ENCODE measurements at regions not wholly inside any gene's neighbourhood (a gene's known extent, or its start where the extent isn't known, plus 50 kb on each side); places are given as distances from the start of the nearest gene placed in this dataset.

DNA sequence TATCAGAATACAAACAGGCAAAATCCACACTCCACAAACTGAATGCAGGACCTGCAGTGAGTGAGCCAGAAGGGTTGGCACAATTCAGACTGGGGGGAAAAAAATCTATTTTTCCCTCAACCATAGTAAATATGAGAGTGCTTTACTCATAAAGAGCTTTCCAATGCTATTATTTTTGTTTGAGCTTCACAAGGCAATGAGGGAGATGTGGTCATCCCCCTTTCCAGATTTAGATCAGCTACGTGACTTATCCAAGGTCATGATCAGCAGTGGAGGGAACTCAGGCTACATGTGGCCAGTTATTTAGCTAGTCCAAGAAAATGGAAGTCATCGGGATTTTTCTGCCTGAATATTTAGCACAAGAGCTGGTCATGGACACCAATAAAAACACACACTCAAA, 120.4 kb upstream of the KLF7 start:
- Histone ChIP-seq H3K27ac (no peak overlapping the region), H3K4me1 (peaks cover 27 to 40% (median 33%) of the 10 kb centered on the region in 10 experiments; a peak in 19 of 20 replicates), H3K27me3 (no peaks in the 10 kb centered on the region), H4K20me1 (no peaks in the 10 kb centered on the region), H3K9ac (no peak overlapping the region), H3K4me2 (peak overlapping the region in 6 of 11 experiments; percentile 0 to 68 (median 60); a peak in 6 of 22 replicates), H3K36me3 (no peaks in the 10 kb centered on the region), H3K9me3 (replicated peaks in 1 of 11) (no peaks in the 10 kb centered on the region), H3K4me3 (no peak overlapping the region)
- no peak for TF ChIP-seq Cebpa-rat (IDR thresholded peaks at IDR 0.05)

DNA sequence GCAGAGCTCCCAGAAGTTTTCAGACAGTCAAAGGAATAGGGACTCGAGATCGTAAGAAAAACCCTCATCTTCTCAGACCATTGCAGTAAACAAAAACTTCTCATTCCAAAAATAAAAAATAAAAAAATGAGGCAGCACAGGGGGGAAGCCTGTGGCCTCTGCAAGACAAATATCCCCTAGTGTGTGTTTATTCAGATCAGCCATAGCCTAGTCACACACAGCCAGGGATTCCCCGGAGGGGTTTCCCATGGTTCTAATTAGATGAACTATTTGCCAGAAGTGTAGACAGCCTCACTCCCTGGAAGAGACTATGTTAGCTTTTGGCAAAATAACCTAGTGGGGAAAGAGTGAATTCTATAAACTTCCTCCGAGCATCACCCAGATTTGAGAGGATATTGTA, 122.9 kb upstream of the KLF7 start:
- TF ChIP-seq Cebpa-rat (IDR thresholded peaks at IDR 0.05): no peak
- Histone ChIP-seq H3K4me1 (peaks cover 18 to 27% (median 25%) of the 10 kb centered on the region in 10 experiments; a peak in 19 of 20 replicates), H3K36me3 (no peaks in the 10 kb centered on the region), H4K20me1 (no peaks in the 10 kb centered on the region), H3K9me3 (replicated peaks in 1 of 11) (no peaks in the 10 kb centered on the region), H3K9ac (no peak overlapping the region), H3K27ac (no peak overlapping the region), H3K4me3 (no peak overlapping the region), H3K27me3 (no peaks in the 10 kb centered on the region), H3K4me2 (no peak overlapping the region)

DNA sequence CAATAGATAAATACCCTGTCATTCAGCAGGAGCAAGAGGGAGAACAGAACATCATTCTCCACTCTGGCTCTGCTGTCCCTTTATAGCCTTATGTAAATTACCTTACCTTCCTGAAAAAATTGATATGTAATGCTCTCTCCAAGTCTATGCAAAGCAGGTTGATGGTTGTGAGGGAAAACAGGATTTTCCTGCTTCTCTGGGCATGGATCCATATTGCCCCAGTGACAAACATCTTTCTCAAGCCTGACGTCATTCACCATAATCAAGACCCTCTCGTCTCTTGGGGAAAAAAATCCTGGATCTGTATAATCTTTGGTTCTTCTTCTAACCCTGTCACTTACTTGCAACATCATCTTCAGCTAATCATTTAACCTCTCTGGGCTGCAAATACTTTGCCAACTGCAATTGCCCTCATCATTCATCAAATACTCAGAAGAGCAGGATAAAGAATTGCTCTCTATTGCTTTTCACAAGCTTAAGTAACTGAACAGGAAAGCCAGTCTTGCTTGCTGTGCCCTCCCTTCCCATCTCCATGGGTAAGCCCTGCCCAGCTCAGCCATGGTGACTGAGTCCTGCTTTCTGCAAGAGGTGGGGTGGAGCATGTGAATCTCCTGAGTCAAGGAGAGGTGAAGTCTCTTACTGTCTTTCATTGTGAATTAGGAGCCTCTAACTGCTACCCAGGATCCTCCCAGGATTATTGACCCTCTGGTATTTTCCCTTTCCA, 123.7 kb upstream of the KLF7 start:
- H3K9ac ChIP-seq: no peak overlapping the region
- TF ChIP-seq Cebpa-rat (IDR thresholded peaks at IDR 0.05): no peak
- H3K4me3 ChIP-seq: no peak overlapping the region
- H3K9me3 ChIP-seq (replicated peaks in 1 of 11): no peaks in the 10 kb centered on the region
- no peaks in the 10 kb centered on the region for H4K20me1 ChIP-seq
- H3K27me3 ChIP-seq: no peaks in the 10 kb centered on the region
- H3K36me3 ChIP-seq: no peaks in the 10 kb centered on the region
- no peak overlapping the region for H3K4me2 ChIP-seq
- peaks cover 12 to 19% (median 17%) of the 10 kb centered on the region in 10 experiments; a peak in 19 of 20 replicates for H3K4me1 ChIP-seq
- H3K27ac ChIP-seq: no peak overlapping the region

DNA sequence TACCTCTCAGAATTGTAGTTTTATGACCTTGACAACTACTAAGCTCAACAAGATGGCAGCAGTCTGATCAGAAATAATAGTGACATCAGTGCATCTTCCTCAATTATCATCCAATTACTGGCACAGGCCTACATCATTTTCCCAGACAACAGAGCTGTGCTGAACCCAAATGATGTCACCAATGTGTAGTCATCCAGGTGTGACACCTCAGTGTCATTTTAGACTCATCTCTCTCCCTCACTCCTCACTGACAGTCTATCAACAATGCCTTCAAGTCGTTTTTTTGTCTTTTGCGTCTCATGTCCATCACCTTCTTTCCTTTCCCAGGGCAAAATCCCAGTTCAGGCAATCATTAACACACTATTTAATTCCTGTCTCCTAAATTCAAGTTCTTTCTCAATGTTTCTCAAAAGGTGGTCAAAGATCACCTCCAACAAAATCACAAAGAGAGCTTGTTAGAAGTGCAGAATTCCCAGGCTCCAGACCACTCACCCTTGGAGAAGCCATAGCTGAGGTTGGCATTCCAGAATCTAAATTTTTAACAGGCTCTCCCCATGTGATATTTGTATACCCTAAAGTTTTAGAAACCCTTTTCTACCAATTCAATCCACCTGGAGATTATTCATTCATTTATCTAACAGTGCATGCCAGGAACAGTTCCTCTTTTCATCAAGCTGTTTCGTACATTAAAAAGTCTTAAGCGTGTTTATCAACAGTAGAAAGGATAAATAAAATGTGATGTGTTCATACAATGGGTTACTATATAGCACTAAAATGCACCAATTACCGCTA, 125.3 kb upstream of the KLF7 start:
- H3K4me3 ChIP-seq: no peak overlapping the region
- no peak overlapping the region for H3K27ac ChIP-seq
- no peak overlapping the region for H3K4me2 ChIP-seq
- H3K9ac ChIP-seq: no peak overlapping the region
- no peaks in the 10 kb centered on the region for H4K20me1 ChIP-seq
- TF ChIP-seq Cebpa-rat (IDR thresholded peaks at IDR 0.05): no peak
- H3K27me3 ChIP-seq: no peaks in the 10 kb centered on the region
- H3K36me3 ChIP-seq: no peaks in the 10 kb centered on the region
- peaks cover 0 to 3% (median 1%) of the 10 kb centered on the region in 10 experiments; a peak in 9 of 20 replicates for H3K4me1 ChIP-seq
- peaks cover 0 to 7% (median 0%) of the 10 kb centered on the region in 11 experiments; a peak in 1 of 22 replicates for H3K9me3 ChIP-seq (replicated peaks in 1 of 11)

DNA sequence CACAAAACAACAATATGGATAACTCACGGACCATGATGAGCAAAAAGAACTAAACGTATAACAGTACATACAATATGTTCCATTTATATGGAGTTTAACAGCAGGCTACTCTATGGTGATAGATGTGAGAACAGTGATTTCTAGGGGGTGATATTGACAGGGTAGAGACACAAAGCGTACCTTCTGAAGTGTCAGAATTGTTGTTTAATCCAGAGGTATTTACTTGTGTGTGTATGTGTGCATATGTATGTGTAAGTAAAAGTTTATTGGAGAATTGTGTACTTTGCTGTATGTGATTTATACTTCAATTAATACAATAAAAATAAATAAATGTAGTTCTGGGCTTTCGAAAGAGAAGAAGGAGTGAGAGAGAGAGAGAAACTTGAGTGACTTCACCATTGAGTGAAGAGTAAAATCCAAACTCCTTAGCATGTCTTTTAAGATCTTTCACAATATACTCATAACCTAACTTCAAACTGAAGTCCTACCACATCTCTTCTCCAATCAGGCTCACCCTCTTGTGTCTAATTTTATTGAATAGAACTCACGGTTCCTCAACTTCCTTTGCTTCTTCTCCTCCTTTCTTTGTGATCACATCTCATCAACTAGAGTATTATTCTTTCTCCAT, 126.0 kb upstream of the KLF7 start:
- H4K20me1 ChIP-seq: no peaks in the 10 kb centered on the region
- H3K27me3 ChIP-seq: no peaks in the 10 kb centered on the region
- no peak for TF ChIP-seq Cebpa-rat (IDR thresholded peaks at IDR 0.05)
- H3K4me2 ChIP-seq: no peak overlapping the region
- H3K4me1 ChIP-seq: no peaks in the 10 kb centered on the region
- H3K9ac ChIP-seq: no peak overlapping the region
- H3K36me3 ChIP-seq: no peaks in the 10 kb centered on the region
- peaks cover 0 to 7% (median 0%) of the 10 kb centered on the region in 11 experiments; a peak in 1 of 22 replicates for H3K9me3 ChIP-seq (replicated peaks in 1 of 11)
- no peak overlapping the region for H3K27ac ChIP-seq
- H3K4me3 ChIP-seq: no peak overlapping the region

DNA sequence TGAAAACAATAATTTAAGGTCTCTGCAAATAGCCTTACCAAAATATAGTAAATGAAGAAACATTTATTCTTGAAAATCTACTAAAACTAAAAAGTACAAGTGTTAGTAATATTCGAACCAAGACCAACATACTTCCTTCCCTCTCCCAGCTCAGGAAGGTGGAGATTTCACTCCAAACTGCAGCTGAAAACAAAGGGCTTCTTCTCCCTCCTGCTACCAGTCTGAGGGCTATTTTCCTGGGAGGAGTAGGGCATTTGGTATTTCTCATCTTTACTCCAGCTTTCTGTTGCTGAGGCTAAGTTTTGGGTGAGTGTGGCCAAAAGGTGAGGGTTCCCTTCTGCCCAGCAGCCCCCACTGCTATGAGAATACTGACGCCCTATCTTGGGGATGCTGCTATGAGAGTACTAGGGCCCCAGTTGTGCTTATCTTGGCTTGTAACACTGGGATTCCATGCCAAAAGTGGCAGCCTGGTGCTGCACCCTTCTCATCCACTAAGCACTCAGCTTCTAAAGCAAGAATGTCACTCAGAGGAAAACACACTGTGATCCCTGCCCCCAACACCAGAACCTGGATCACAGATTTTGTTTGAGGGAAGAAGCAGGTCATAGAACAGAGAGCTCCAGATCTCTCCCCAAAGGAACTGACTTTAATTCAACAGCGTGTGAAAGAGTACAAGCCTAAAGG, 130.7 kb upstream of the KLF7 start:
- Histone ChIP-seq H3K9ac (no peak overlapping the region), H3K4me1 (no peaks in the 10 kb centered on the region), H4K20me1 (no peaks in the 10 kb centered on the region), H3K9me3 (replicated peaks in 1 of 11) (peaks cover 0 to 7% (median 0%) of the 10 kb centered on the region in 11 experiments; a peak in 2 of 22 replicates), H3K27ac (no peak overlapping the region), H3K4me2 (no peak overlapping the region), H3K36me3 (no peaks in the 10 kb centered on the region), H3K27me3 (no peaks in the 10 kb centered on the region), H3K4me3 (no peak overlapping the region)
- TF ChIP-seq Cebpa-rat (IDR thresholded peaks at IDR 0.05): no peak

DNA sequence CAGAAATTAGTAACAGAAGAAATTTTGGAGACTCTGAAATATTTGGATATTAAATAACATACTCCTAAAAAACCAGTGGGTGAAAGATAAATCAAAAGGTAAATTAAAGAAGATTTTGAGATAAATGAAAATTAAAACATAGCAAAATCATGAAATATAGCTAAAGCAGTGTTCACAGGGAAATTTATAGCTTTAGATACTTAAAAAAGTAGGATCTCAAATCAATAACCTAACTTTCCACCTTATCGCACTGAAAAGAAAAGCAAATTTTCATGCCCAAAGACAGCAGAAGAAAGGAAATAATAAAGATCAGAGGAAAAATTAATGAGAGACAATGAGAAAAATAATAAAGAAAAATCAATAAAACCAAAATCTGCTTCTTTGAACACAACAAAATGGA, 135.1 kb upstream of the KLF7 start:
- TF ChIP-seq Cebpa-rat (IDR thresholded peaks at IDR 0.05): no peak
- Histone ChIP-seq H3K4me3 (no peak overlapping the region), H3K27ac (no peak overlapping the region), H3K4me2 (no peak overlapping the region), H3K36me3 (no peaks in the 10 kb centered on the region), H3K9me3 (replicated peaks in 1 of 11) (no peaks in the 10 kb centered on the region; a peak in 1 of 22 replicates), H4K20me1 (no peaks in the 10 kb centered on the region), H3K4me1 (no peaks in the 10 kb centered on the region), H3K9ac (no peak overlapping the region), H3K27me3 (no peaks in the 10 kb centered on the region)

DNA sequence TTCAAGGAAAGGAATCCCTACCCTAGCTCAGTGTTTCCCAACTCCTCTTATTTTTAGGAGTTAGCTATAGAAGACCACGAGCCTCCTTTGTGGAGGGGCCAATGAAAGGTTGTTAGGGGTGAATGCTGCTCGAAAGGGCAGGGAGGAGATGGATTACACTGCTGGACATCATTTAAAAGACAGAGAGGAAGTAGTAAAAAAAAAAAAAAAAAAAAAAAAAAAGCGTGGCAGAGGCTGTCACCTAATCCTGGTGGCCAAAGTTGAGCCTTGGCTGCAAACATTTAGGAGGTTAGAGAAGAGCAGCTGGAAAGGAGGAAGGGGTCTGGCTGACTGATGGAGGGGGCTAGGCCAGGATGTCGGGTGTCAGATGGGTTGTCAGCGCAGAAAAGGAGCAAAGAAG, 139.0 kb upstream of the KLF7 start:
- Histone ChIP-seq H3K9ac (no peak overlapping the region), H3K4me2 (no peak overlapping the region), H3K27me3 (no peaks in the 10 kb centered on the region), H3K4me3 (no peak overlapping the region), H3K36me3 (no peaks in the 10 kb centered on the region), H3K27ac (no peak overlapping the region), H3K4me1 (no peaks in the 10 kb centered on the region), H3K9me3 (replicated peaks in 1 of 11) (no peaks in the 10 kb centered on the region; a peak in 1 of 22 replicates), H4K20me1 (no peaks in the 10 kb centered on the region)
- no peak for TF ChIP-seq Cebpa-rat (IDR thresholded peaks at IDR 0.05)
